ENCODE measurements at regions not wholly inside any gene's neighbourhood (a gene's known extent, or its start where the extent isn't known, plus 50 kb on each side); places are given as distances from the start of the nearest gene placed in this dataset.

GRCh38 chr3:130609166-130609979 is 92.4 kb downstream of the COL6A6 start:
- TF ChIP-seq CTCF (IDR thresholded peaks at IDR 0.05) (no peak), POLR2A (IDR thresholded peaks at IDR 0.05) (no peak), EP300 (IDR thresholded peaks at IDR 0.05; ENCODE audit: low read depth) (no peak)
